WTC11 (cell line): ENCODE measurements at regions not wholly inside any gene's neighbourhood (a gene's known extent, or its start where the extent isn't known, plus 50 kb on each side); places are given as distances from the start of the nearest gene placed in this dataset.

ENCODE experiments used
- ATAC-seq: fragments of 200-7000 bp; cut with Tn5 transposase; 2 replicates; pipeline ENCODE4 v1.10.0; 2021; ENCODE audit warnings: mild to moderate bottlenecking, moderate library complexity
- CTCF ChIA-PET: fragments of 300-600 bp; sonication (Branson Sonifier 250); formaldehyde crosslinking; loops from one replicate; lab custom pipeline; 2021; ENCODE audit warnings: antibody characterized with exemption; lab: Charles Lee
- POLR2A ChIA-PET: fragments of 350-600 bp; sonication (Branson Sonifier 250); formaldehyde crosslinking; loops from one replicate; lab custom pipeline; 2021; ENCODE audit warnings: antibody characterized with exemption; lab: Charles Lee
- DNase-seq: peaks from one replicate; pipeline ENCODE4 v3.0.0; 2021; ENCODE audit warnings: low spot score
- H3K27ac Mint-ChIP-seq: 2 replicates; pipeline ENCODE4 v1.8.0; 2021; ENCODE audit warnings: mixed read lengths
- H3K27me3 Mint-ChIP-seq: 2 replicates; pipeline ENCODE4 v1.8.0; 2021; ENCODE audit warnings: low read depth, mild to moderate bottlenecking, moderate library complexity, mixed read lengths
- H3K36me3 Mint-ChIP-seq: 2 replicates; pipeline ENCODE4 v1.8.0; 2021; ENCODE audit warnings: mixed read lengths
- H3K4me1 Mint-ChIP-seq: 2 replicates; pipeline ENCODE4 v1.8.0; 2022; ENCODE audit warnings: mixed read lengths
- H3K4me3 Mint-ChIP-seq: 2 replicates; pipeline ENCODE4 v1.8.0; 2021; ENCODE audit warnings: mild to moderate bottlenecking, moderate library complexity, mixed read lengths
- H3K9me3 Mint-ChIP-seq: 2 replicates; pipeline ENCODE4 v1.8.0; 2021; ENCODE audit warnings: mixed read lengths
- AFF4 ChIP-seq: sonication (generic); formaldehyde crosslinking; IDR thresholded peaks from 2 replicates; pipeline ENCODE4 v1.8.1; 2023; ENCODE audit warnings: mild to moderate bottlenecking, missing genetic modification reagents, borderline replicate concordance
- CTCF ChIP-seq: fragments of 200-600 bp; IDR thresholded peaks from 2 replicates; pipeline ENCODE4 v1.8.0; 2022; ENCODE audit warnings: antibody characterized with exemption
- ESRRA ChIP-seq: sonication (generic); formaldehyde crosslinking; IDR thresholded peaks from 2 replicates; pipeline ENCODE4 v1.8.1; 2022; ENCODE audit warnings: mild to moderate bottlenecking, missing genetic modification reagents, borderline replicate concordance
- FOXK1 ChIP-seq: sonication (generic); formaldehyde crosslinking; IDR thresholded peaks from 2 replicates; pipeline ENCODE4 v1.8.0; 2022; ENCODE audit warnings: mild to moderate bottlenecking, moderate library complexity, missing genetic modification reagents
- GRHL2 ChIP-seq: fragments of 250-450 bp; sonication (Bioruptor Pico); IDR thresholded peaks from 2 replicates; pipeline ENCODE4 v1.8.0; 2022; ENCODE audit warnings: mild to moderate bottlenecking, moderate library complexity; ENCODE audit not compliant: insufficient replicate concordance, severe bottlenecking
- JUN ChIP-seq: sonication (generic); formaldehyde crosslinking; IDR thresholded peaks from 2 replicates; pipeline ENCODE4 v1.8.0; 2023; ENCODE audit warnings: mild to moderate bottlenecking, missing genetic modification reagents
- MAX ChIP-seq: sonication (generic); formaldehyde crosslinking; IDR thresholded peaks from 2 replicates; pipeline ENCODE4 v1.8.0; 2022; ENCODE audit warnings: mild to moderate bottlenecking, missing genetic modification reagents
- MLX ChIP-seq: sonication (generic); formaldehyde crosslinking; IDR thresholded peaks from 2 replicates; pipeline ENCODE4 v1.8.1; 2023; ENCODE audit warnings: mild to moderate bottlenecking, missing genetic modification reagents, moderate library complexity
- NFATC4 ChIP-seq: fragments of 250-450 bp; sonication (Bioruptor Pico); IDR thresholded peaks from 2 replicates; pipeline ENCODE4 v1.9.0; 2021; ENCODE audit warnings: mild to moderate bottlenecking
- SMAD3 ChIP-seq: sonication (generic); formaldehyde crosslinking; IDR thresholded peaks from 2 replicates; pipeline ENCODE4 v1.8.0; 2022; ENCODE audit warnings: missing genetic modification reagents, mild to moderate bottlenecking, borderline replicate concordance
- SP1 ChIP-seq: sonication (generic); formaldehyde crosslinking; conservative IDR thresholded peaks from 2 replicates; pipeline ENCODE4 v1.8.1; 2022; ENCODE audit warnings: missing genetic modification reagents
- ZNF219 ChIP-seq: sonication (generic); formaldehyde crosslinking; IDR thresholded peaks from 2 replicates; pipeline ENCODE4 v1.8.0; 2023; ENCODE audit warnings: missing genetic modification reagents, mild to moderate bottlenecking, borderline replicate concordance
- ZNF317 ChIP-seq: sonication (generic); formaldehyde crosslinking; IDR thresholded peaks from 2 replicates; pipeline ENCODE4 v1.8.1; 2023; ENCODE audit warnings: low read depth, mild to moderate bottlenecking, moderate library complexity, missing genetic modification reagents, borderline replicate concordance
- ZNF396 ChIP-seq: fragments of 250-450 bp; sonication (Bioruptor Pico); IDR thresholded peaks from 2 replicates; pipeline ENCODE4 v1.8.0; 2021; ENCODE audit warnings: mild to moderate bottlenecking, moderate library complexity, borderline replicate concordance
- ZNF423 ChIP-seq: fragments of 250-450 bp; sonication (Bioruptor Pico); IDR thresholded peaks from 2 replicates; pipeline ENCODE4 v2.1.2; 2022; ENCODE audit warnings: mild to moderate bottlenecking, moderate library complexity
- ZNF532 ChIP-seq: fragments of 250-450 bp; sonication (Bioruptor Pico); IDR thresholded peaks from 2 replicates; pipeline ENCODE4 v1.9.0; 2021; ENCODE audit warnings: mild to moderate bottlenecking, borderline replicate concordance
- ZSCAN18 ChIP-seq: fragments of 250-450 bp; sonication (Bioruptor Pico); IDR thresholded peaks from 2 replicates; pipeline ENCODE4 v2.1.2; 2022; ENCODE audit warnings: mild to moderate bottlenecking, moderate library complexity

- no peak for TF ChIP-seq AFF4 (CRISPR knock-in tag)
- no peak for TF ChIP-seq SP1 (CRISPR knock-in tag)
- TF ChIP-seq ZNF396 (CRISPR knock-in tag) = no peak
- TF ChIP-seq NFATC4 (CRISPR knock-in tag) = no peak
- no peak for TF ChIP-seq GRHL2 (CRISPR knock-in tag)
Observed at GRCh38 chr20:59498291-59498690, 106.0 kb upstream of the PHACTR3 start (continued).

- Mint-ChIP-seq H3K4me1 (no peaks in the 10 kb centered on the region), H3K36me3 (no peaks in the 10 kb centered on the region; the same call in 1 of the 2 replicates)
- no peak for ATAC-seq
- peak; percentile 81; the same call in 1 of the 2 replicates for TF ChIP-seq ZNF317 (CRISPR knock-in tag)
- TF ChIP-seq ZSCAN18 (CRISPR knock-in tag) = no peak
- TF ChIP-seq, all 79 proteins: peak for 1
- Mint-ChIP-seq H3K9me3 (peaks cover 26% of the 10 kb centered on the region), H3K4me3 (no peak overlapping the region), H3K27me3 (peaks cover 37% of the 10 kb centered on the region), H3K27ac (no peak overlapping the region)
- POLR2A ChIA-PET = no interaction called here
- no peak for DNase-seq
- CTCF ChIA-PET = no interaction called here
Observed at GRCh38 chr20:59499863-59500262, 104.5 kb upstream of the PHACTR3 start.

GRCh38 chr20:59508729-59509128, 95.6 kb upstream of the PHACTR3 start:
- no peak for TF ChIP-seq ZNF219 (CRISPR knock-in tag)
- TF ChIP-seq JUN = no peak
- no peak for TF ChIP-seq ZNF532 (CRISPR knock-in tag)
- no peak for TF ChIP-seq ZNF396 (CRISPR knock-in tag)
- TF ChIP-seq ESRRA = no peak
- no peak for TF ChIP-seq ZSCAN18 (CRISPR knock-in tag)
- TF ChIP-seq MLX (CRISPR knock-in tag) = no peak
- TF ChIP-seq MAX = no peak
- TF ChIP-seq CTCF = no peak
- no peak for TF ChIP-seq FOXK1 (CRISPR knock-in tag)
- TF ChIP-seq SMAD3 = no peak
- no peak for TF ChIP-seq ZNF423 (CRISPR knock-in tag)
- POLR2A ChIA-PET = no interaction called here
- Mint-ChIP-seq H3K4me1 (no peaks in the 10 kb centered on the region), H3K27ac (no peak overlapping the region), H3K27me3 (peaks cover 15% of the 10 kb centered on the region), H3K36me3 (no peaks in the 10 kb centered on the region), H3K4me3 (no peak overlapping the region), H3K9me3 (peaks cover 19% of the 10 kb centered on the region)
- CTCF ChIA-PET = interaction anchor here (0.9 kb wide), 1 partner anchor 12 kb away, joined by 3 read pairs; no protein-coding TSS in a partner anchor
- ATAC-seq (no peak), DNase-seq (no peak)
